GM12878 (cell line): ENCODE measurements at regions not wholly inside any gene's neighbourhood (a gene's known extent, or its start where the extent isn't known, plus 50 kb on each side); places are given as distances from the start of the nearest gene placed in this dataset.

Source experiments
- CBX3 ChIP-seq: fragments of 200-600 bp; sonication (generic); IDR thresholded peaks from 2 replicates; pipeline ENCODE4 v1.6.1; 2016; ENCODE audit warnings: low read depth, borderline replicate concordance
- CREB1 ChIP-seq: IDR thresholded peaks from 2 replicates; pipeline ENCODE4 v1.6.1; 2012; ENCODE audit warnings: low read depth, mild to moderate bottlenecking, inconsistent platforms
- CTCF ChIP-seq, 3 experiments: IDR thresholded peaks in 2 of 3; conservative IDR thresholded peaks in 1 of 3; 2 replicates each; pipeline ENCODE4 v1.5.1; 2011; ENCODE audit warnings: low read depth in 3 of 3, low read length in 3 of 3, mild to moderate bottlenecking in 3 of 3, control low read depth in 2 of 3, moderate library complexity in 2 of 3, inconsistent platforms in 1 of 3, mixed read lengths in 1 of 3; ENCODE audit not compliant: control insufficient read depth in 2 of 3, insufficient read depth in 1 of 3; ENCODE audit errors: extremely low read depth in 1 of 3
- NRF1 ChIP-seq: conservative IDR thresholded peaks from 2 replicates; pipeline ENCODE4 v1.6.1; 2011; ENCODE audit warnings: mild to moderate bottlenecking, low read depth, low read length, improper control_type of control experiment
- POLR2A ChIP-seq: IDR thresholded peaks from 2 replicates; pipeline ENCODE4 v1.6.1; 2011; ENCODE audit warnings: low read depth, mild to moderate bottlenecking, low read length
- POLR2AphosphoS5 ChIP-seq: IDR thresholded peaks from 2 replicates; pipeline ENCODE4 v1.6.1; 2011; ENCODE audit warnings: mild to moderate bottlenecking, low read length, inconsistent platforms
- REST ChIP-seq: IDR thresholded peaks from 2 replicates; pipeline ENCODE4 v1.6.1; 2012; ENCODE audit warnings: mild to moderate bottlenecking, low read depth, low read length

GRCh38 chr14:34355584-34356263, 106.3 kb downstream of the SPTSSA start:
- no peak for TF ChIP-seq CTCF (IDR thresholded peaks at IDR 0.05 in 2 of 3, conservative IDR thresholded peaks at IDR 0.05 in 1 of 3; ENCODE audit: control insufficient read depth in 2 of 3, extremely low read depth in 1 of 3, insufficient read depth in 1 of 3, low read depth in 3 of 3, low read length in 3 of 3)
- TF ChIP-seq POLR2A, result no peak
- no peak for TF ChIP-seq REST
- TF ChIP-seq NRF1, result no peak
- TF ChIP-seq POLR2AphosphoS5, result no peak
- no peak for TF ChIP-seq CBX3
- TF ChIP-seq CREB1, result no peak
